H9 (cell line): ENCODE measurements at regions not wholly inside any gene's neighbourhood (a gene's known extent, or its start where the extent isn't known, plus 50 kb on each side); places are given as distances from the start of the nearest gene placed in this dataset.

Experiments
- DNase-seq: peaks from one replicate; pipeline ENCODE4 v3.0.0-alpha.2; 2017
- H2AFZ ChIP-seq: one replicate; pipeline ENCODE4 v1.6.1; 2013; ENCODE audit warnings: mild to moderate bottlenecking, low read length, control low read depth, moderate library complexity
- H2AK5ac ChIP-seq: 2 replicates; pipeline ENCODE4 v1.6.1; 2013; ENCODE audit warnings: low read length, control low read depth, mixed read lengths; ENCODE audit not compliant: insufficient read length
- H2BK120ac ChIP-seq: one replicate; pipeline ENCODE4 v1.6.1; 2013; ENCODE audit warnings: low read depth, mild to moderate bottlenecking, low read length, control low read depth, inconsistent platforms; ENCODE audit not compliant: poor library complexity, severe bottlenecking
- H2BK12ac ChIP-seq: 2 replicates; pipeline ENCODE4 v1.6.1; 2013; ENCODE audit warnings: low read length, control low read depth, mixed read lengths, low read depth; ENCODE audit not compliant: insufficient read length
- H2BK15ac ChIP-seq: 2 replicates; pipeline ENCODE4 v1.6.1; 2013; ENCODE audit warnings: low read depth, low read length, control low read depth
- H2BK20ac ChIP-seq: one replicate; pipeline ENCODE4 v1.6.1; 2013; ENCODE audit warnings: low read depth, mild to moderate bottlenecking, low read length, control low read depth, inconsistent platforms; ENCODE audit not compliant: poor library complexity, severe bottlenecking
- H2BK5ac ChIP-seq: 2 replicates; pipeline ENCODE4 v1.6.1; 2013; ENCODE audit warnings: low read length, control low read depth, mixed read lengths; ENCODE audit not compliant: insufficient read length
- H3K14ac ChIP-seq: 2 replicates; pipeline ENCODE4 v1.6.1; 2013; ENCODE audit warnings: low read length, control low read depth; ENCODE audit not compliant: insufficient read depth
- H3K18ac ChIP-seq: 2 replicates; pipeline ENCODE4 v1.6.1; 2013; ENCODE audit warnings: low read depth, mild to moderate bottlenecking, mixed read lengths, low read length, control low read depth; ENCODE audit not compliant: insufficient read length
- H3K23ac ChIP-seq: 2 replicates; pipeline ENCODE4 v1.6.1; 2013; ENCODE audit warnings: low read length, control low read depth, mixed read lengths, low read depth; ENCODE audit not compliant: insufficient read length
- H3K23me2 ChIP-seq: 2 replicates; pipeline ENCODE4 v1.6.1; 2013; ENCODE audit warnings: low read depth, mild to moderate bottlenecking, mixed read lengths, low read length, control low read depth; ENCODE audit not compliant: insufficient read length, poor library complexity, severe bottlenecking
- H3K27ac ChIP-seq: 2 replicates; pipeline ENCODE4 v1.5.1; 2013; ENCODE audit warnings: low read length, control low read depth, mixed read lengths, low read depth; ENCODE audit not compliant: insufficient read length
- H3K27me3 ChIP-seq: 2 replicates; pipeline ENCODE4 v1.6.1; 2013; ENCODE audit warnings: low read length, control low read depth, inconsistent platforms; ENCODE audit not compliant: insufficient read depth
- H3K4ac ChIP-seq: 2 replicates; pipeline ENCODE4 v1.6.1; 2013; ENCODE audit warnings: low read depth, mild to moderate bottlenecking, control low read depth, inconsistent platforms, low read length, moderate library complexity
- H3K4me1 ChIP-seq: 2 replicates; pipeline ENCODE4 v1.6.1; 2013; ENCODE audit warnings: low read length, control low read depth, inconsistent platforms; ENCODE audit not compliant: insufficient read depth
- H3K4me2 ChIP-seq: 2 replicates; pipeline ENCODE4 v1.6.1; 2013; ENCODE audit warnings: low read length, control low read depth, mixed read lengths; ENCODE audit not compliant: insufficient read length, insufficient read depth
- H3K56ac ChIP-seq: 2 replicates; pipeline ENCODE4 v1.6.1; 2013; ENCODE audit warnings: low read depth, mild to moderate bottlenecking, mixed read lengths, low read length, control low read depth; ENCODE audit not compliant: insufficient read length
- H3K79me1 ChIP-seq: 2 replicates; pipeline ENCODE4 v1.6.1; 2013; ENCODE audit warnings: low read depth, mild to moderate bottlenecking, moderate library complexity, low read length, control low read depth, inconsistent platforms; ENCODE audit not compliant: insufficient read depth, poor library complexity, severe bottlenecking
- H3K79me2 ChIP-seq: 2 replicates; pipeline ENCODE4 v1.6.1; 2013; ENCODE audit warnings: low read length, control low read depth, inconsistent platforms; ENCODE audit not compliant: insufficient read depth
- H3K9ac ChIP-seq: 2 replicates; pipeline ENCODE4 v1.6.1; 2013; ENCODE audit warnings: low read length, control low read depth, mixed read lengths; ENCODE audit not compliant: insufficient read length; ENCODE audit errors: extremely low read depth
- H3K9me3 ChIP-seq: one replicate; pipeline ENCODE4 v1.6.1; 2013; ENCODE audit warnings: low read depth, low read length, inconsistent platforms; ENCODE audit not compliant: control insufficient read depth
- H3T11ph ChIP-seq: one replicate; pipeline ENCODE4 v1.6.1; 2013; ENCODE audit warnings: mild to moderate bottlenecking, low read length, control low read depth, inconsistent platforms
- H4K20me1 ChIP-seq: one replicate; pipeline ENCODE4 v1.6.1; 2013; ENCODE audit not compliant: control insufficient read depth, insufficient read length, insufficient read depth
- H4K5ac ChIP-seq: 2 replicates; pipeline ENCODE4 v1.6.1; 2013; ENCODE audit warnings: low read depth, mild to moderate bottlenecking, mixed read lengths, low read length, control low read depth; ENCODE audit not compliant: insufficient read length
- H4K8ac ChIP-seq: replicated peaks from 2 replicates; pipeline ENCODE4 v1.6.1; 2013; ENCODE audit warnings: low read length, control low read depth, mixed read lengths, low read depth; ENCODE audit not compliant: insufficient read length
- H4K91ac ChIP-seq: 2 replicates; pipeline ENCODE4 v1.6.1; 2013; ENCODE audit warnings: low read depth, mild to moderate bottlenecking, moderate library complexity, mixed read lengths, low read length, control low read depth; ENCODE audit not compliant: insufficient read length
- H3K27ac Mint-ChIP-seq, 3 experiments: 2 replicates in 2 of 3; 3 replicates in 1 of 3; pipeline ENCODE4 v1.8.0; 2020 to 2021; ENCODE audit warnings: mixed read lengths in 3 of 3, mild to moderate bottlenecking in 1 of 3, moderate library complexity in 1 of 3
- H3K27me3 Mint-ChIP-seq: 2 replicates; pipeline ENCODE4 v1.8.0; 2021; ENCODE audit warnings: low read depth, mild to moderate bottlenecking, moderate library complexity, mixed read lengths
- H3K36me3 Mint-ChIP-seq, 3 experiments: 2 replicates in 2 of 3; 3 replicates in 1 of 3; pipeline ENCODE4 v1.8.0; 2020 to 2021; ENCODE audit warnings: low read depth in 3 of 3, mixed read lengths in 3 of 3; ENCODE audit not compliant: insufficient read depth in 1 of 3
- H3K4me1 Mint-ChIP-seq, 2 experiments: 2 replicates each; pipeline ENCODE4 v1.8.0; 2020; ENCODE audit warnings: mixed read lengths in 2 of 2
- H3K4me3 Mint-ChIP-seq, 2 experiments: 2 replicates in 1 of 2; 3 replicates in 1 of 2; pipeline ENCODE4 v1.8.0; 2020 to 2021; ENCODE audit warnings: mild to moderate bottlenecking in 2 of 2, mixed read lengths in 2 of 2, moderate library complexity in 1 of 2
- H3K9me3 Mint-ChIP-seq, 2 experiments: 2 replicates in 1 of 2; 3 replicates in 1 of 2; pipeline ENCODE4 v1.8.0; 2020; ENCODE audit warnings: mild to moderate bottlenecking in 2 of 2, mixed read lengths in 2 of 2, moderate library complexity in 1 of 2
- CTCF ChIP-seq: fragments of 200-600 bp; sonication (generic); conservative IDR thresholded peaks from 3 replicates; pipeline ENCODE4 v1.8.0; 2021; ENCODE audit warnings: antibody characterized with exemption, mild to moderate bottlenecking
- WGBS: extraction: QIAGEN DNeasy Blood & Tissue Kit; methylation state at CpG from one replicate; pipeline ENCODE4 v1.1.7; 2013; ENCODE audit warnings: missing lambda C conversion rate, low lambda C conversion rate, mixed read lengths; ENCODE audit not compliant: insufficient read length; ENCODE audit errors: extremely low coverage; 5-methylcytosine and 5-hydroxymethylcytosine counted together

GRCh38 chr10:90589825-90590224 lies 268.0 kb downstream of the HTR7 start:
- H2BK12ac ChIP-seq: no peak overlapping the region
- TF ChIP-seq CTCF: no peak
- WGBS: no CpG with 5 or more reads among the region's 3 CpGs

More at GRCh38 chr10:90589825-90590224, 268.0 kb downstream of the HTR7 start:
- H3K9me3 ChIP-seq: no peaks in the 10 kb centered on the region
- H3K4me1 ChIP-seq: no peaks in the 10 kb centered on the region
- H3K27ac Mint-ChIP-seq: no peak overlapping the region
- no peak overlapping the region for H2BK15ac ChIP-seq
- peaks cover 17% of the 10 kb centered on the region in 2 experiments for H3K4me1 Mint-ChIP-seq
- H2AK5ac ChIP-seq: no peak overlapping the region
- no peak overlapping the region for H3K4ac ChIP-seq
- H3K4me2 ChIP-seq: no peak overlapping the region
- H2BK120ac ChIP-seq: no peak overlapping the region
- H3K79me2 ChIP-seq: no peaks in the 10 kb centered on the region
- no peak overlapping the region for H4K91ac ChIP-seq
- DNase-seq: no peak
- H3K56ac ChIP-seq: no peak overlapping the region
- no peaks in the 10 kb centered on the region for H3K23me2 ChIP-seq
- H4K20me1 ChIP-seq: no peaks in the 10 kb centered on the region
- H4K8ac ChIP-seq: no peak overlapping the region
- no peaks in the 10 kb centered on the region for H3K79me1 ChIP-seq
- no peak overlapping the region for H3T11ph ChIP-seq
- H3K27me3 ChIP-seq: no peaks in the 10 kb centered on the region
- H3K4me3 Mint-ChIP-seq: no peak overlapping the region
- no peak overlapping the region for H4K5ac ChIP-seq
- no peak overlapping the region for H3K9ac ChIP-seq
- H3K36me3 Mint-ChIP-seq: no peaks in the 10 kb centered on the region
- no peak overlapping the region for H3K18ac ChIP-seq
- H2BK5ac ChIP-seq: no peak overlapping the region
- H2BK20ac ChIP-seq: no peak overlapping the region
- no peak overlapping the region for H3K14ac ChIP-seq
- H3K9me3 Mint-ChIP-seq: peaks cover 0 to 3% of the 10 kb centered on the region in 2 experiments; a peak in 1 of 5 replicates
- no peaks in the 10 kb centered on the region for H3K27me3 Mint-ChIP-seq
- no peak overlapping the region for H2AFZ ChIP-seq
- H3K23ac ChIP-seq: no peak overlapping the region
- no peak overlapping the region for H3K27ac ChIP-seq
